ENCODE measurements at regions not wholly inside any gene's neighbourhood (a gene's known extent, or its start where the extent isn't known, plus 50 kb on each side); places are given as distances from the start of the nearest gene placed in this dataset.
"Not testable (repeated sequence)": the region's sequence is repeated elsewhere in the genome, so short reads cannot be mapped to it uniquely, and the experiment has no call there.

- no peak for DNase-seq
Measured at GRCh38 chr19:28171983-28172382, 1041.0 kb downstream of the UQCRFS1 start.

DNA sequence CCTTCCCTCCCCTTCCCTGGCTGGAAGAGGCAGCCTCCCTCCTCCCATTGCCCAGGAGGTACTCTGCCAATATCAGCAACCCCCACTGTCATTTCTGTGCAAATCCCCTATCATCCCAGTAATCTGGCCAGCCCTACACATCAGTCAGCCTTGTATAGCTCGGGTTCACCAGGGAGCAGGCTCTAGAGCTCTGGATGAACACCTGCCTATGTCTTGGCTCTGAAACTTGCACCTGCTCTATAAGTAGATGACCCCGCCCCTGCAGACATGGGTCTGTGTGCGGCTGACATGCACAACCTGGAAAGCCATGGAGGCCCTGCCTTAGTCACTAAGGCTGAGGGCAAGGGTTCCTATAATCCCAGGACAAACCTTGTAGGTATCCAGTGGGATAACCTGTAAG lies 1042.9 kb downstream of the UQCRFS1 start:
- DNase-seq: no peak

DNA sequence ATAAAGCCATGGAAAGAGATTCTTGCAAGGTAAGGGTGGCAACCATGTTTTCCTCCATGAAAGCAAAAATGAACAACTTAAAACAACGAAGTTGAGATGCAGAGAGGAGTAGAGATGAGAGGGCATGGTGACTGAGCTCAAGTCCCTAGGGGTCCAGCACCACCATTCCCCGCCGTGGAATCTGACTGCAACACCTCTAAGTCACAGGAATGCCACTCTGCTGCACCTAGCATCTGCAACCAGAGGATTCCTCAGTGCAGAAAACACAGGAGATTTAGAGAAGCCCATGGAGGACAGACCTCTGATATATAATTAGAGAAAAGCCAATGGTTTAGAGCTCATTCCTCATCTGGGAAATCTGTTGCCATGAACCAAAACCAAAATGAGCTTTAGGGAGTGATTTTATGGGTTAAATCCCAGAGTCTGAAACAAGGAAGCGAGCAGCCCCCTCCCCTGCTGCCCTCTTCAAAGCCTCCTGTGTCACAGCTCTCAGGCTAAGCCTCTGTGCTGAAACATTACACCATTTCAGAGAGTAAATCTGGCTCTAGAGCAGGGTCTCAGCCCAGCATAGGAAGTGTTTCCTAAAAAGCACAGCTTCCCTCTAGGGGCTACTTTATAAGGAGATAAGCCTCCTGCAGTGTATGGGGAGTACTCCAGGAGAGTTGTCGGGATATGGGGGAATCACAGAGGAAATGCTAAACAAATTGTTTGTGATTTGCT lies 1043.6 kb downstream of the UQCRFS1 start:
- no peak for DNase-seq

- DNase-seq: no peak
Measured at GRCh38 chr19:28168557-28168956, 1044.4 kb downstream of the UQCRFS1 start.

DNA sequence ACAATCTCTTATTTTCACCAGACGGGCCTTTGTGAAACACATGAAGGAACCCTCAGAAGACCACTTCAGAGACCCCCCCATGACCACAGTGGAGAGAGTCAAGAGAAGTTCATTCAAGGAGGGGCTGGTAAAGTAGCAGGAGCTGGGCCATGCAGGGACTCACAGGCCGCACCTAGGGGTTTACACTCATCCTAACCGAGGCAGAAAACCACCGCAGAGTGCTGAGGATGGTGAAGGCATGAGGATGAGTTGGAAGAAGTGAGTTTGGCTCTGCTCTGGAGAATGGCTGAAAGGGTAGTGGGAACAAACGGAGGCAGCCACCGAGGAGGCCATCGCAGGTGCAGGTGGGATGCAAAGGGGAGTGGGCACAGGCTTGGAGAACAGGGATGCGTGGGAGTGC lies 1046.9 kb downstream of the UQCRFS1 start:
- DNase-seq: no peak

DNA sequence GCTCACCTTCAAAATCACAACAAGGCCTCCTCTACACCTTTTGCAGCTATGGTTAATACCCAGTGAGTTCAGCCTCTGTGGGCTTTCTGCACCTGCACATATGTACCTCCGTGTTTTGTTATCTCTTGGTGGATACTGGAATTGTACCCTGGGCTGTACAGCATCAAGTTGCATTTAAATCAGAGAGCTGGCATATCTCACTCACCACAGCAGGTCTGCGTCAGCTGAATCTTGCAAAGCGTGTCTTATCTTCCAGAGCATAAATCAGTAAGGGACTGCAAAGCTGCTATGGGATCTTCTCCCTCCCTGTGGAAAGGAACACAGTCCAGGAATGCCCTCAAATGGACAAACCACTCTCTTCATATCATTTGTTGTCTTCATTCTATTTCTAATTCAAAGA lies 1048.7 kb downstream of the UQCRFS1 start:
- DNase-seq: no peak

GRCh38 chr19:28159065-28159464 lies 1053.9 kb downstream of the UQCRFS1 start:
- DNase-seq: no peak

GRCh38 chr19:28155265-28155664 lies 1057.7 kb downstream of the UQCRFS1 start:
- DNase-seq: no peak

- DNase-seq: no peak
Measured at GRCh38 chr19:28154077-28154476, 1058.9 kb downstream of the UQCRFS1 start.

GRCh38 chr19:28153123-28153522 lies 1059.8 kb downstream of the UQCRFS1 start:
- no peak for DNase-seq

DNA sequence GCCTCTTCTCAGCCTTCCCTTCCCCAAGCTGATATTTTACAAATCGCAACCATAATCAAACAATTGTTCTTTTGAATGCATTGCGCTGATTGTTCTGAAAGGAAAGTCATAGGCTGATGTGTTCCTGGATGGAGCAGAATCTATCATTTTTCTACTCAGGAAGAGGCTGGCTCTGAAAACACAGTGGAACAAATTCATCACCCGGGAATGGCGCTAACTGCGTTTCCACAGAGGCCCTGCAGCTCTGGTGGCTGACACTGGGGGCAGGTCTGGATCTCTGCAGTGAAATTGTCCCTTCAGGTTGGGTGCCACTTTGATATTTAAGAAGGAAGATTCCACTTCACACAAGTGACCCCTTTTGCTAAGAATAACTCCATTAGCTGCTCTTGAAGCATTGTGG lies 1060.8 kb downstream of the UQCRFS1 start:
- no peak for DNase-seq

- no peak for DNase-seq
Measured at GRCh38 chr19:28150129-28150528, 1062.8 kb downstream of the UQCRFS1 start.

DNA sequence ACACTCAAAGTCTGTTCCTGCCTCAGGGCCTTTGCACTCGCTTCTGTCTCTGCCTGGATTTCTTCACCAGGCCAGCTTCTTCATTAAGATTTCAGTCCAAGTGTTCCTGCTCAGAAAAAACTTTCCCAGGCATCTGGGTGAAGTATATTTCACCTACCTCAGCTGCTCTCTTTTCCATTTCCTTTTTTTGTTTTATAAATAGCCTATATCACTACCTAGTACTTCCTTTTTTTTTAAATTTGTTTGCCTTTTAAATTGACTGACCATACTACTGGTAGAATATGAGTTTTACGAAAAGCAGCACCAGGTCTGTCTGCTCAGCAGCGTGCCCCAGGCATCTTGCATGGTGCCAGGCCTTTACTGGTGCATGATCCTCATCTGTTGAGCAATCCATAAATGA lies 1064.4 kb downstream of the UQCRFS1 start:
- no peak for DNase-seq

- no peak for DNase-seq
Measured at GRCh38 chr19:28142258-28142657, 1070.7 kb downstream of the UQCRFS1 start.

GRCh38 chr19:28140201-28140600 lies 1072.8 kb downstream of the UQCRFS1 start:
- DNase-seq: no peak

- no peak for DNase-seq
Measured at GRCh38 chr19:28137772-28138171, 1075.2 kb downstream of the UQCRFS1 start.

DNA sequence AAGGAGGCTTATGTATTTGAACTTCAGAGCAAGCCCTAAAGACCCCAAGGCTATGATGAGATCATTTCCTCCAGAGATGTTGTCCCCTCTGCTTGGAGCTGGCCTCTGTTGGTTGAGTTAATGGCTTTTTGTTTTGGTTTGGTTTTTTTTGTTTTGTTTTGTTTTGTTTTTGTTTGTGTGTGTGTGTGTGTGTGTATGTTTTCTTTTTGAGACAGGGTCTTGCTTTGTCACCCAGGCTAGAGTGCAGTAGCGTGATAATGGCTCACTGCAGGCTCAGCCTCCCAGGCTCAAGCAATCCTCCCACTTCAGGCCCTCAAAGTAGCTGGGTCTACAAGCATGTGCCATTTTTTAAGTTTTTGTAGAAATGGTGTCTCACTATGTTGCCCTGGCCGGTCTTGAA lies 1076.2 kb downstream of the UQCRFS1 start:
- DNase-seq: no peak

GRCh38 chr19:28135825-28136224 lies 1077.1 kb downstream of the UQCRFS1 start:
- DNase-seq: no peak

DNA sequence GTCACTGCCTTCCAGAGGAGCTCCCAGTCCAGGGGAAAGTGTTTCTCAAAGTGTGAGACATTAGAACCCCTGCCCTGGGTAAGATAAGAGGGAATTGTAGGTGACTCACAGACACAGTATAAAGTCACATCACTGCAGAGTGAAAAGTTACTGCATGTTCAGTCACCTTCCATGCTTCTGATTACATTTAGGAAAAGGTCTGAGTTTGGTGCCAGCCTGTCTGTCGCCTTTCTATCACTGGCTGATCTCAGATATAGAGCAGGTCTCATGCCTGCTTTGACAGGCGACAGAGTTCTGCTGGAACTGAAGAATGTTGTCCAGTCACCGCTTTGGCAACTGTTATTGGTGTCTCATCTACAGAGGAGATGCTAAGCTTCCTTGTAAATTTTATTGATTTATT lies 1078.6 kb downstream of the UQCRFS1 start:
- no peak for DNase-seq

GRCh38 chr19:28130881-28131280 lies 1082.1 kb downstream of the UQCRFS1 start:
- not testable (repeated sequence) for DNase-seq

GRCh38 chr19:28130066-28130511 lies 1082.9 kb downstream of the UQCRFS1 start:
- DNase-seq: no peak

DNA sequence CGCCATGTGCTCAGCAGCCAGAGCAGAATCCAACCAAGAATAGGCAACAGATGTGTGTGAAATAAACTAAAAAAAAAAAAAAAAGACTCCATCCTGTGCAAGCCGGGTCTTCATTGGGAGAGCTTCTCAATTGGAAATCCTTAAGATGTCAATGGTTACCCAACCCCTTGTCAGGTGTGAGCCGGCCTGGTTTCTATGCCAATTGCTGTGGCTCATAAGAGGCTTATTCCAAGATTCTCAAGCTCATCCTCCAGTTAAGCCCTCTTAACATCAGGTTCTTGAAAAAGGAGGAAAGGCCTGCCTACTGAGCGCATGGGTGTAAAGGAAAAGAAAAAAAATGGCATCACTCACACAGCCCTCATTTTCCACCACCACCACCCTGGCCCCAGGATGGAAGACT lies 1084.6 kb downstream of the UQCRFS1 start:
- no peak for DNase-seq

DNA sequence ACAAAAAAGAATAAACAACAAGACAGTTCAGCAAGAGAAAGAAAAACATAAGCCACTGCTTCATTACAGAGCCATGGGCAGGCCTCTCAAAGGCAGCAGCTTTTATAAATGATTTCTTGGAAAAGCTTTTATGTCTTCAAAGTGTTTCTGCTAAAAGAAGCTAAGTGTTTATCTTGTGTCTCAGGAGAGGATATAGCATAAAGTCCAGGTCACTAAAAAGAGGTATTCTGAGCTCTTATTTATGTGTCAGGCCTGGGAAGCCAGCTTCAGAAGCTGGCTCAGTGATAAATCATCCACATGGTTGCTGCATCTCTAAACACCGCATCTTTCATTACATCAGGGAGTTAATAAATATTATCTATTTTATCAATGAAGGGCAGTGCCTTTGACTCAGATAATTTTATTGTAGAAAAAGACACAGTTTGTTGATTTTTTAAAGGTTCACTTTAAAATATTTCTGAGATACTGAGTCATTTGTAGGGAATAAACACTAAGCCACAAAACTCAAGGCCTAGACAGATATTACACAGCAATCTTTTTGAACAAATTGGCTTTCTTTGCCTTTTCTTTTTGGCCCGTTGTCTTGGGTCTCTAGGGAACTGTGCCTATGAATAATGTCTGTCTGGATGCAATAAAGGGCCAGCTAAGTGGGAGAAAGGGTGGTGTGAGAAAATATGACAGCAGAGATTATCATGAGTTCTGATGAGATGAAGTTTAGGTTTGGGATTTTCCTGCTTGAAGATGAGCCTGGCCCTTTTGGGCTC lies 1086.6 kb downstream of the UQCRFS1 start:
- no peak for DNase-seq

DNA sequence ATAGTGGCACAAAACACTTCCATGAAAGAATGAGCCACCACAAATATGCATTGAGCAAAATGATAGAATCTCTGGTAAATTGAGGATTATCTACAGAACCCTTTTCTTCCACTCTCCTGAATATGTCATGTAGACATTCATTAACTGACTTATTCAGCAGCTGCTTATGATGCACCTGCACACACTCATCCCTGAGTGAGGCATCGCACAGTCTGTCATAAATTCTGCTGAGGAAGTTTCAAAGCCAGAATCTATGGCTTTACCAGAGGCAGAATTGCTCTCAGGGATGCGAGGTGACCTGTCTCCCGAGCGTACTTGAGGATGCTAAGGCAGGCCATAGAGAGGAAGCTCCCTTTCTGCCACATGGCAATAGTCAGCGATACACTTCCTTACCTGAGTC lies 1090.2 kb downstream of the UQCRFS1 start:
- DNase-seq: no peak

- no peak for DNase-seq
Measured at GRCh38 chr19:28118235-28118634, 1094.7 kb downstream of the UQCRFS1 start.

Measured in NCI-H2081 treated with DMSO at 0.1 percent for 48 hours (cell line).